ENCODE measurements at regions not wholly inside any gene's neighbourhood (a gene's known extent, or its start where the extent isn't known, plus 50 kb on each side); places are given as distances from the start of the nearest gene placed in this dataset.
"Not testable (repeated sequence)": the region's sequence is repeated elsewhere in the genome, so short reads cannot be mapped to it uniquely, and the experiment has no call there.

DNA sequence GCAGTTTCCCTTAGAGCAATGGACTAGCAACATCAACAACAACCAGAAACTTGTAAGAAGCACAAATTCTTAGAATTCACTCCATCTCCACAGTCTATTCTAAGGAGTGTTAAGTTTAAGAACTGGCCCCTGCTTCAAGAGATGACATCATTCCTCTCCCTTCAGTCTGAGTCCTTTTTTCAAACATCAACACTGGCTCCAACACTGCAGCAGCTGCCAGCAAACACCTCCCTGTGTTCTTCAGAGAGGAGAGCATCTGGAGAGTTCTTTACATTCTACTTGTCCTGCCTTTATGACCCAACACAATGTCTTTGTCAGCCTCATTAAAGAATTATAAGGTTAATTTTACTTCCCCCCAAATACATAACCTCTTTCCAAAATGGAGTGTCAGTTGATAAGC, 122.3 kb downstream of the HNMT start:
- no peaks in the 10 kb centered on the region for H3K27me3 ChIP-seq (ENCODE audit: insufficient read depth, low read length)
- no peak overlapping the region for H3K4me3 ChIP-seq (ENCODE audit: low read depth, low read length)
- H3K27ac ChIP-seq (ENCODE audit: low read depth, low read length) = no peak overlapping the region
- H3K79me2 ChIP-seq (ENCODE audit: control insufficient read depth, insufficient read depth, low read length, unreplicated experiment) = no peaks in the 10 kb centered on the region
- H3K4me1 ChIP-seq (ENCODE audit: control insufficient read depth, insufficient read depth, low read length, unreplicated experiment) = peaks cover 15% of the 10 kb centered on the region
- H3K36me3 ChIP-seq (ENCODE audit: insufficient read depth, low read length) = no peaks in the 10 kb centered on the region
- H2AFZ ChIP-seq (ENCODE audit: low read length, unreplicated experiment) = no peak overlapping the region

DNA sequence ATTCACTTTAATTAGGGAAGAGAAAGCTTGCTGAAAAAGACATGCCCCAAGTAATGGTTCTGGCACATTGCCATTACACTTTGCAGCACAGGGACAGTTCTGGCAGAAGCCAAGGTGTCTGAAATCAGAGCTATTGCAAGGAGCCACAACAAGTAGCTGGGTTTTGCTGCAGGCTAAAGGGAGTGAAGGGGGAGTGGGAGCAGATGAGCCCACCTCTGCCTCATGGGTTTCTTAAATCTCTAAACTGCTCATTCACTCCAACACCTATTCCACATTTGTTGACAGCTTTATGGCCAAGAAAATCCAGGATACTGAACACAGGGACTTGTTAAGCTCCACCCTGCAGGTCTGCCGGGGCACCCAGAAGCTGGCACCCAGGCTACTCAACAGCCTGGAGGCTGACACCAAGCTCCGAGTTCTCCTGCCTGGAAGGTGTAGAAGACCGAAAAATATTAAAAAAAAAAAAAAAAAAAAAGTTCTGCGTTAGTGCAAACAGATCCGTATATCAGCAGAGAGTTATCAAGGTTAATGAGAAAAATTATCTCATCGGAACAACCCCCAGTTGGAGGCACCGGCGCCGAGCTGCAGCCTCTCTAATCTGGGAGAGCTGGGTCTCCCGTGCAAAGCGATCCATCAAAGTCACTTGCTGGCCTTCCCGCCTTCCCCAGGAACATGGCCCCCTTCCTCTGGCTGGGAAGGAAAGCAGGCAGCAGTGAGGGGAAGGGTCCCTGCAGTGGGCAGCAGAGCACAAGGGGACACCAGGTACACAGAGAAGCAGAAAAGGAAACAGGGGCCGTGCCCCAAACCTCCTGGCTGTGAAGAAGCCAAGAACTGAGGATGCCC, 123.7 kb downstream of the HNMT start:
- Histone ChIP-seq H3K79me2 (ENCODE audit: control insufficient read depth, insufficient read depth, low read length, unreplicated experiment) (no peaks in the 10 kb centered on the region), H3K27ac (ENCODE audit: low read depth, low read length) (no peak overlapping the region), H3K36me3 (ENCODE audit: insufficient read depth, low read length) (no peaks in the 10 kb centered on the region), H3K4me1 (ENCODE audit: control insufficient read depth, insufficient read depth, low read length, unreplicated experiment) (peaks cover 15% of the 10 kb centered on the region), H2AFZ (ENCODE audit: low read length, unreplicated experiment) (no peak overlapping the region), H3K4me3 (ENCODE audit: low read depth, low read length) (no peak overlapping the region), H3K27me3 (ENCODE audit: insufficient read depth, low read length) (no peaks in the 10 kb centered on the region)

DNA sequence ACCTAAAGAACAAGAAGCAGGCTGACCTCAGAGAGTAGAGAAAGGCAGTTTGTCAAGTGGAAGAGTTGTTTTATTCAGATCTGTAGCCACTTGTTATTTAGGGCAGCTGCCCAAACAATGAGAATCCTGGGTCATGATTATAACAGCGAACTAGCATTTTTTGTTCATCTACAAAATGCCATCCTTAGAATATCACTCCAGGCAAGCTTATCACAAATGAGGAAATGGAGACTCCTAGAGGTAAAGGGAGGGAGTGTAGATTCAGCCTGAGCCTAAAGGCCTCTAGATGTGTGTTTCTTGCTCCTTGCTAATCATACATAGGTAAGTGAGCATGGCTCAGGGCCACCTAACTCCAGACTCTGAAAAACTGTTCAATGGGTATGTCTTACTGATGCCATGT, 126.1 kb downstream of the HNMT start:
- H3K4me1 ChIP-seq (ENCODE audit: control insufficient read depth, insufficient read depth, low read length, unreplicated experiment) = peaks cover 15% of the 10 kb centered on the region

DNA sequence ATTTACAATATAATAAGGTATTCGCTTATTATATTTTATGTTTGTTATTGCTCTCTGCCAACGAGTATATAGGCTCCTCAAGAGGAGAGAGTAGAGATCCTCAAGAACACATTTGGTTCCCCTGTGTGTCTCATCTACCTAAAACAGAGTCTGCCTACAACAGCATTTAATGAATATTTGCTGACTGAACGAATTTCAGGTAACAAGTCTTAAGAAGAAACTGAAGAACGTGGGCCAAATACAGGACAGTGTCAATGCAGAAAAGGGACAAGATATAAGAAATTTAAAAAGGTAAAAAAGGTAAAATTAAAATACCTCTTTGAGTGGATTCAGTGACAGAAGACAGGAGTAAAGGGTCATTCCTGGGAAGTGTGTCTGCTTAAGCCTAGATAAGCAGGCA, 129.2 kb downstream of the HNMT start:
- no peak overlapping the region for H2AFZ ChIP-seq (ENCODE audit: low read length, unreplicated experiment)
- no peaks in the 10 kb centered on the region for H3K27me3 ChIP-seq (ENCODE audit: insufficient read depth, low read length)
- H3K27ac ChIP-seq (ENCODE audit: low read depth, low read length) = no peak overlapping the region
- no peak overlapping the region for H3K4me3 ChIP-seq (ENCODE audit: low read depth, low read length)
- H3K79me2 ChIP-seq (ENCODE audit: control insufficient read depth, insufficient read depth, low read length, unreplicated experiment) = no peaks in the 10 kb centered on the region
- no peaks in the 10 kb centered on the region for H3K36me3 ChIP-seq (ENCODE audit: insufficient read depth, low read length)
- H3K4me1 ChIP-seq (ENCODE audit: control insufficient read depth, insufficient read depth, low read length, unreplicated experiment) = no peaks in the 10 kb centered on the region

More for the DNA sequence above, 126.1 kb downstream of the HNMT start:
- no peaks in the 10 kb centered on the region for H3K36me3 ChIP-seq (ENCODE audit: insufficient read depth, low read length)
- no peak overlapping the region for H3K27ac ChIP-seq (ENCODE audit: low read depth, low read length)
- H3K79me2 ChIP-seq (ENCODE audit: control insufficient read depth, insufficient read depth, low read length, unreplicated experiment) = no peaks in the 10 kb centered on the region
- H3K4me3 ChIP-seq (ENCODE audit: low read depth, low read length) = no peak overlapping the region
- H3K27me3 ChIP-seq (ENCODE audit: insufficient read depth, low read length) = no peaks in the 10 kb centered on the region
- H2AFZ ChIP-seq (ENCODE audit: low read length, unreplicated experiment) = no peak overlapping the region

DNA sequence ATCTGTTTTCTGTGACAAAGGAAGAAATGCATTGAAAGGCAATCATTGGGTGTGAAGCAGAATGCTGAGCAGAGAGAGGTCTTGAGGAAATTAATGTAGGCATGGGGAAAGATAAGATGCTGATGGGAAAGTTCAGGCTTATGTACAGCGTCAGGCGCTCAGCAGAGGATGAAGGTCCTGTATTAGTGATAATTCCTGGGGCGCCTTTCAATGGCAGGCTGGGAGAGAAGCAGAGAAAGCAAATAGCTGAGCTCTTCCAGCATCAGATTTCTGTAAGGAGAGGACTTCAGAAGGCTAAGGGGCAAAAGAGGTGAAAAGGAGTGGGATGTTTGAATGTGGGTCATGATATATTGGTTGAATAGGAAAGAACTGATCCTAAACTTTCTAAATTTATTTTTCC, 129.8 kb downstream of the HNMT start:
- Histone ChIP-seq H3K27me3 (ENCODE audit: insufficient read depth, low read length) (no peaks in the 10 kb centered on the region), H3K4me1 (ENCODE audit: control insufficient read depth, insufficient read depth, low read length, unreplicated experiment) (no peaks in the 10 kb centered on the region), H3K27ac (ENCODE audit: low read depth, low read length) (no peak overlapping the region), H3K79me2 (ENCODE audit: control insufficient read depth, insufficient read depth, low read length, unreplicated experiment) (no peaks in the 10 kb centered on the region), H3K36me3 (ENCODE audit: insufficient read depth, low read length) (no peaks in the 10 kb centered on the region), H3K4me3 (ENCODE audit: low read depth, low read length) (no peak overlapping the region), H2AFZ (ENCODE audit: low read length, unreplicated experiment) (no peak overlapping the region)

DNA sequence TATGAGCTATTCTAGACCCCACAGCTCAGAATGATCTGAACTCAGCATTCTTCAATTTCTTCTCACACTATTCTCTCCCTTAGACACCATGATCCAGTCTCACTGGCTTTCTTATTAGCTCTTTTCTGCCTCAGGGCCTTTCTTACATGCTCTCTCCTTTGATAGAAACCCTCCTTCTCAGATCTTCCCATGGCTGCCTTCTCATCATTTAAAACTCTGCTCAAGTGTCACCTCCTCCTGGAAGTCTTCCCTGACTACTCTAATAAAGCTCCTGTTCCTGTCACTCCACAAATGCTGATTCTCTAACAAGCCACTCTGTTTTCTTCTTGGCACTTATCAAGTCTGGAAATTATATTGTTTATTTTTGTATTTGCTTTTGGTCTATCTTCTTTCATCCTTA, 131.1 kb downstream of the HNMT start:
- no peak overlapping the region for H2AFZ ChIP-seq (ENCODE audit: low read length, unreplicated experiment)
- H3K36me3 ChIP-seq (ENCODE audit: insufficient read depth, low read length) = no peaks in the 10 kb centered on the region
- no peaks in the 10 kb centered on the region for H3K27me3 ChIP-seq (ENCODE audit: insufficient read depth, low read length)
- H3K79me2 ChIP-seq (ENCODE audit: control insufficient read depth, insufficient read depth, low read length, unreplicated experiment) = no peaks in the 10 kb centered on the region
- no peak overlapping the region for H3K4me3 ChIP-seq (ENCODE audit: low read depth, low read length)
- H3K4me1 ChIP-seq (ENCODE audit: control insufficient read depth, insufficient read depth, low read length, unreplicated experiment) = no peaks in the 10 kb centered on the region
- H3K27ac ChIP-seq (ENCODE audit: low read depth, low read length) = no peak overlapping the region

DNA sequence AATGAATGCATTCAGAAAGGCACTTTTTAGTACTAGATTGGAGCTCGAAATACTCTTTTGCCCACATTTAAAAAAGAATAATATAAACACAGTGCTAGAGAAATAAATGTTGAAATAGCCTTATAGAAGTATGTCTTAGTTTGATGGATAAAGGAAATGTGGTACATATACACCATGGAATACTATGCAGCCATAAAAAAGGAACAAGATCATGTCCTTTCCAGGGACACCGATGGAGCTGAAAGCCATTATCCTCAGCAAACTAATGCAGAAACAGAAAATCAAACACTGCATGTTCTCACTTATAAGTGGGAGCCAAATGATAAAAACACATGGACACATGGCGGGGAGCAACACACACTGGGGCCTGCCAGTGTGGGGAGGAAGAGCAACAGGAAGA, 135.0 kb downstream of the HNMT start:
- H3K27me3 ChIP-seq (ENCODE audit: insufficient read depth, low read length); H3K36me3 ChIP-seq (ENCODE audit: insufficient read depth, low read length); H3K79me2 ChIP-seq (ENCODE audit: control insufficient read depth, insufficient read depth, low read length, unreplicated experiment); H2AFZ ChIP-seq (ENCODE audit: low read length, unreplicated experiment); H3K27ac ChIP-seq (ENCODE audit: low read depth, low read length); H3K4me3 ChIP-seq (ENCODE audit: low read depth, low read length); H3K4me1 ChIP-seq (ENCODE audit: control insufficient read depth, insufficient read depth, low read length, unreplicated experiment): not testable (repeated sequence)

DNA sequence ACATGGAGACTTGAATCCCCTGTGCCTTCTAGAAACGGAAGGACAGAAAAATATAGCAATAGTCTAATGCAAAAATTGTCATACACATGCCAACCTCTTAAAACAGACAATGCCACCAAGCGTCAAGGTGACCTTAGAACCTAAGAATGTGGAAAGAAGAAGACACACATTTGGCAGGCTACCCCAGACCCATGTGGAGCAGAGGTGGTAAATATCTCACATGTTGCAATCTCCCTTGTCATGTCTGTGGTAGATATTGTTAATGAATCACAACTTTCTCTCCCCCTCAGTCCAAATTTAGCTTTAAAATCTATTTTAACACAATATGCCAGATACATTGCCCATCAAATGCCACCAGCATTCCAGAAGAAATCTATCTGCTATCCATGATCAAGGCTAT, 137.4 kb downstream of the HNMT start:
- Histone ChIP-seq H3K27ac (ENCODE audit: low read depth, low read length) (no peak overlapping the region), H3K36me3 (ENCODE audit: insufficient read depth, low read length) (no peaks in the 10 kb centered on the region), H3K4me3 (ENCODE audit: low read depth, low read length) (no peak overlapping the region), H3K27me3 (ENCODE audit: insufficient read depth, low read length) (no peaks in the 10 kb centered on the region), H3K79me2 (ENCODE audit: control insufficient read depth, insufficient read depth, low read length, unreplicated experiment) (no peaks in the 10 kb centered on the region), H3K4me1 (ENCODE audit: control insufficient read depth, insufficient read depth, low read length, unreplicated experiment) (peaks cover 2% of the 10 kb centered on the region), H2AFZ (ENCODE audit: low read length, unreplicated experiment) (no peak overlapping the region)

DNA sequence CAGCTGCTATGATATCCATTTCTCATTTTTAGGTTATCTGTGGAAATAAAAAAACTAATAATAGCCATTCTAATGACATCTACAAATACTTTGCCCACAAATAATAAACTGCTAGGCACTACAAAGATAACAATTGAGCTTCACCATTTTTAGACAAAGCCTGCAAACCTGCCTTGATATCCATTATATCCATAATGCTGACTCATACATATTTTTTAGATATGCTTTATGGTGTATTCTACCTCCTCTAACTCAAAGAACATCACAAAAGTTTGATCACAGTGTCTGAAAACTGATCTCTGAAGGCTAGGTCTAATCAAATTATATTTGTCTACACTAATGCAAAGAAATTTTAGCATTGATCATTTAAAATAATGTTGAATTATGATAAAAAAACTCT, 138.4 kb downstream of the HNMT start:
- Histone ChIP-seq H3K4me3 (ENCODE audit: low read depth, low read length) (no peak overlapping the region), H3K27ac (ENCODE audit: low read depth, low read length) (no peak overlapping the region), H3K36me3 (ENCODE audit: insufficient read depth, low read length) (no peaks in the 10 kb centered on the region), H2AFZ (ENCODE audit: low read length, unreplicated experiment) (no peak overlapping the region), H3K4me1 (ENCODE audit: control insufficient read depth, insufficient read depth, low read length, unreplicated experiment) (peaks cover 7% of the 10 kb centered on the region), H3K27me3 (ENCODE audit: insufficient read depth, low read length) (no peaks in the 10 kb centered on the region), H3K79me2 (ENCODE audit: control insufficient read depth, insufficient read depth, low read length, unreplicated experiment) (no peaks in the 10 kb centered on the region)

DNA sequence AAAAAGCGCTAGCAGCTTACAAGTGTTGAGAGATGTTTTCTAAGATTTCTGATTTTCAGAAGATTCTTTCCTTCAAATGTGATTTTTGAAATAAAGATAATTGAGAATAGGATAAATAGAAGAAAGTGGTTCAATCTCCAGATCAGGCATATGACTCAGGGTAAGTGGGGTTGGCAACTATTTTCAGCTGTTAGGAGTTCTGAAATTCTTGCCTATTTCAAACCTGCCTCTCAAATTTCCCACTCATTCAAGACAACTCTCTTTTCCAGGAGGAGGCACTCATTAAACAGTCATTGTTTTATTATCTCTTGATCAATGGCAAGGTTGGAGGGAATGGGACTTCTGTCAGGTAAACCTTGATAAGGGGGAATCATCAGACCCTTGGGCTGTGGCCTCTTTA, 138.9 kb downstream of the HNMT start:
- Histone ChIP-seq H2AFZ (ENCODE audit: low read length, unreplicated experiment) (no peak overlapping the region), H3K79me2 (ENCODE audit: control insufficient read depth, insufficient read depth, low read length, unreplicated experiment) (no peaks in the 10 kb centered on the region), H3K36me3 (ENCODE audit: insufficient read depth, low read length) (no peaks in the 10 kb centered on the region), H3K4me1 (ENCODE audit: control insufficient read depth, insufficient read depth, low read length, unreplicated experiment) (peaks cover 9% of the 10 kb centered on the region), H3K27me3 (ENCODE audit: insufficient read depth, low read length) (no peaks in the 10 kb centered on the region), H3K27ac (ENCODE audit: low read depth, low read length) (no peak overlapping the region), H3K4me3 (ENCODE audit: low read depth, low read length) (no peak overlapping the region)

DNA sequence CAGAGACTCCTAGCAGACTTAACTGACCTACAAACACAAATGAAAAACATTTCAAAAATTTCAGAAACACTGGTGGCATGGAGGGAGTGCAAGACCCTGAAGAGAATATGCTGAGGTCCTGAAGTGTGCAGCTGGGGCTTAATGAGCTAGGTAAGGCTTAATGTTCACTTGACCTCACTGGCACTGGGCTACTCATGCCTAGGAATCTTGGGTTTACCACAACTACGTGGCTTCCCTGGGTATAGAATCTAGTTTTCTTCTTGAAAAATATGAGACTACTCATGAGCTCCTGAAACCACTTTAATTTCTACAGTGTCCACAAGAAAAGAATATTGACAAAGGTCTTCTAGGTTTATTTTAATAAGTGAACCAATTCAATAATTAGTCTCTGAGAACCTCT, 139.8 kb downstream of the HNMT start:
- no peak overlapping the region for H3K4me3 ChIP-seq (ENCODE audit: low read depth, low read length)
- H2AFZ ChIP-seq (ENCODE audit: low read length, unreplicated experiment) = no peak overlapping the region
- no peak overlapping the region for H3K27ac ChIP-seq (ENCODE audit: low read depth, low read length)
- H3K27me3 ChIP-seq (ENCODE audit: insufficient read depth, low read length) = no peaks in the 10 kb centered on the region
- no peaks in the 10 kb centered on the region for H3K79me2 ChIP-seq (ENCODE audit: control insufficient read depth, insufficient read depth, low read length, unreplicated experiment)
- H3K4me1 ChIP-seq (ENCODE audit: control insufficient read depth, insufficient read depth, low read length, unreplicated experiment) = peaks cover 9% of the 10 kb centered on the region
- no peaks in the 10 kb centered on the region for H3K36me3 ChIP-seq (ENCODE audit: insufficient read depth, low read length)
